ENCODE measurements at regions not wholly inside any gene's neighbourhood (a gene's known extent, or its start where the extent isn't known, plus 50 kb on each side); places are given as distances from the start of the nearest gene placed in this dataset.

GRCh38 chr11:86740628-86741483 is 59.5 kb upstream of the PRSS23 start:
- Histone ChIP-seq H3K27me3 (ENCODE audit: insufficient read depth, low read depth) (no peaks in the 10 kb centered on the region), H3K27ac (peak overlapping the region; percentile 97), H3K4me3 (peak overlapping the region; percentile 7; the same call in 1 of the 2 replicates), H3K79me2 (ENCODE audit: low read depth) (no peaks in the 10 kb centered on the region), H3K4me1 (replicated peaks; ENCODE audit: insufficient read depth) (peaks cover 98% of the 10 kb centered on the region), H3K36me3 (ENCODE audit: low read depth) (no peaks in the 10 kb centered on the region), H4K20me1 (ENCODE audit: insufficient read depth) (no peaks in the 10 kb centered on the region), H3F3A (ENCODE audit: insufficient read depth, low read depth) (peaks cover 70% of the 10 kb centered on the region), H3K9me3 (ENCODE audit: insufficient read depth, low read depth) (no peaks in the 10 kb centered on the region; the same call in 1 of the 2 replicates), H2AFZ (no peak overlapping the region), H3K4me2 (peak overlapping the region; percentile 69), H3K9me2 (ENCODE audit: insufficient read depth) (no peaks in the 10 kb centered on the region)
- DNase-seq: peak; percentile 69 to 96
- ChIA-PET CTCF (interaction anchor here (0.6 to 0.9 kb wide), 4 partner anchors 45 to 148 kb away, joined by 3 to 5 read pairs (median 3); no protein-coding TSS in a partner anchor), POLR2A (ENCODE audit: unreplicated experiment) (interaction anchor here (0.6 to 1.1 kb wide), 4 partner anchors 13 to 148 kb away, joined by 3 to 5 read pairs (median 4); partner anchors contain the start of gene PRSS23)
- intact Hi-C loops (cut with micrococcal nuclease; ENCODE audit: unreplicated experiment): loop anchor here (1.0 to 5.0 kb wide), 4 partner anchors 149 to 379 kb away; no protein-coding TSS in a partner anchor
- BruUV-seq (replicated peaks): TSS peak; percentile 35
- TF ChIP-seq CTCF (conservative IDR thresholded peaks at IDR 0.05) (no peak), EZH2 (IDR thresholded peaks at IDR 0.05; ENCODE audit: low read depth) (no peak)

- no TSS peak for BruUV-seq (replicated peaks)
- peaks cover 69% of the 10 kb centered on the region for H3F3A ChIP-seq (ENCODE audit: insufficient read depth, low read depth)
- no peak for TF ChIP-seq EZH2 (IDR thresholded peaks at IDR 0.05; ENCODE audit: low read depth)
- no peak for DNase-seq
- no peaks in the 10 kb centered on the region for H3K9me2 ChIP-seq (ENCODE audit: insufficient read depth)
- peak overlapping the region; percentile 4; the same call in 1 of the 2 replicates for H3K27ac ChIP-seq
- no peaks in the 10 kb centered on the region for H3K27me3 ChIP-seq (ENCODE audit: insufficient read depth, low read depth)
- H3K4me1 ChIP-seq (replicated peaks; ENCODE audit: insufficient read depth): peaks cover 97% of the 10 kb centered on the region
- H3K36me3 ChIP-seq (ENCODE audit: low read depth): no peaks in the 10 kb centered on the region
- H3K79me2 ChIP-seq (ENCODE audit: low read depth): no peaks in the 10 kb centered on the region
- H3K9me3 ChIP-seq (ENCODE audit: insufficient read depth, low read depth): peaks cover 2% of the 10 kb centered on the region
- H2AFZ ChIP-seq: no peak overlapping the region
- ChIA-PET POLR2A (ENCODE audit: unreplicated experiment) (interaction anchor here (0.7 kb wide), 1 partner anchor 70 kb away, joined by 3 read pairs; no protein-coding TSS in a partner anchor), CTCF (no interaction called here)
- intact Hi-C loops (cut with micrococcal nuclease; ENCODE audit: unreplicated experiment): no loop called here
- no peak overlapping the region for H3K4me3 ChIP-seq
- H4K20me1 ChIP-seq (ENCODE audit: insufficient read depth): no peaks in the 10 kb centered on the region
- H3K4me2 ChIP-seq: peak overlapping the region; percentile 17
Measured at GRCh38 chr11:86738568-86738967, 61.8 kb upstream of the PRSS23 start.

- H3K27ac ChIP-seq: peak overlapping the region; percentile 1; the same call in 1 of the 2 replicates
- H3F3A ChIP-seq (ENCODE audit: insufficient read depth, low read depth): peaks cover 67% of the 10 kb centered on the region
- DNase-seq: peak in 1 of 2 experiments; percentile 39
- ChIA-PET POLR2A (ENCODE audit: unreplicated experiment) (interaction anchor here (0.7 kb wide), 1 partner anchor 17 kb away, joined by 4 read pairs; no protein-coding TSS in a partner anchor), CTCF (interaction anchor here (0.6 kb wide), 1 partner anchor 376 kb away, joined by 8 read pairs; no protein-coding TSS in a partner anchor)
- H3K4me2 ChIP-seq: 0 out of 2 replicates have a peak overlapping the region, but pooled peaks have one; percentile 57
- H2AFZ ChIP-seq: no peak overlapping the region
- H3K9me3 ChIP-seq (ENCODE audit: insufficient read depth, low read depth): peaks cover 8% of the 10 kb centered on the region
- no peaks in the 10 kb centered on the region for H3K36me3 ChIP-seq (ENCODE audit: low read depth)
- TF ChIP-seq EZH2 (IDR thresholded peaks at IDR 0.05; ENCODE audit: low read depth) (no peak), CTCF (conservative IDR thresholded peaks at IDR 0.05) (no peak)
- H4K20me1 ChIP-seq (ENCODE audit: insufficient read depth): no peaks in the 10 kb centered on the region
- no peaks in the 10 kb centered on the region for H3K27me3 ChIP-seq (ENCODE audit: insufficient read depth, low read depth)
- no TSS peak for BruUV-seq (replicated peaks)
- intact Hi-C loops (cut with micrococcal nuclease; ENCODE audit: unreplicated experiment): no loop called here
- no peak overlapping the region for H3K4me3 ChIP-seq
- peaks cover 96% of the 10 kb centered on the region for H3K4me1 ChIP-seq (replicated peaks; ENCODE audit: insufficient read depth)
- H3K9me2 ChIP-seq (ENCODE audit: insufficient read depth): no peaks in the 10 kb centered on the region
- no peaks in the 10 kb centered on the region for H3K79me2 ChIP-seq (ENCODE audit: low read depth)
Measured at GRCh38 chr11:86737737-86738136, 62.6 kb upstream of the PRSS23 start.

All from PC-9 (cell line).